NCI-H2029 treated with DMSO at 0.1 percent for 48 hours (cell line): ENCODE measurements at regions not wholly inside any gene's neighbourhood (a gene's known extent, or its start where the extent isn't known, plus 50 kb on each side); places are given as distances from the start of the nearest gene placed in this dataset.

Experiments used
- DNase-seq: peaks from one replicate; lab custom pipeline; 2025; lab: John Stamatoyannopoulos, UW

GRCh38 chr7:17689361-17689902 lies 250.9 kb downstream of the SNX13 start:
- no peak for DNase-seq

- no peak for DNase-seq
These were observed 250.3 kb downstream of the SNX13 start for GRCh38 chr7:17690030-17690429.

DNA sequence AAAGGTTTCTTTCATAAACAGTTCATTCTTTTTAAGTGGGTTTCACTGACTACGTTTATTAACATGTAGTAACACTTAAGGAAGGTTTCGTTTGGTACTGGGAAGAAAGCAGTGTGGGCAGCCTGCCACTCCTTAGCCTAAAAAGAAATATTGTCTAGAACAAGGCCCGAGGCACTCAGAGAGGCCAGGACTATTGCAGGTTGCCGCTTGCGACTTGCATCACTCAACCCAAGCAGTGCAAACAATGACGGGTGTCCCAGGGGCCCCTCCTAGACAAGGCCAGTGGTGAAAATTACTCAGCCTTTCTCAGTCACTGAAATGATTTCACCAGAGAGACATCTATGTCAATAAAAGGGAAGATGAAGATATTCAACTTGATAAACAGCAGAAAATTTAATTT lies 243.9 kb downstream of the SNX13 start:
- no peak for DNase-seq

GRCh38 chr7:17697128-17697881 lies 243.0 kb downstream of the SNX13 start:
- DNase-seq, result no peak

DNA sequence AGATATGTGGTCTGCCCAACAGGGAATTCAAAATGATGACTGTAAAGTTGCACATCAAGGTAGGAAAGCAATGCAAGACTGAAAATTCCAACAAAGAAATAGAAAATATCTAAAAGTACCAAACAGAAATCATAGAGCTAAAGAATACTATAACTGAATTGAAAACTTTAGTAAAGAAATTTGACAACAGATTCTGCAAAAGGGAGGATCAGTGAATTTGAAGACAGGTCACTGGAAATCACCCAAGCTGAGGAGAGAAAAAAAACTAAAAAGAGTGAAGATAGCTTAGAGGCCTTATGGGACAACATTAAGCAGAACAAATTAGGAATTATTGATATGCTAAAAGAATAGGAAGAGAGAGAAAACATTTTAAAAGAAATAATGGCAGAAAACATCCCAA lies 240.6 kb downstream of the SNX13 start:
- no peak for DNase-seq

DNA sequence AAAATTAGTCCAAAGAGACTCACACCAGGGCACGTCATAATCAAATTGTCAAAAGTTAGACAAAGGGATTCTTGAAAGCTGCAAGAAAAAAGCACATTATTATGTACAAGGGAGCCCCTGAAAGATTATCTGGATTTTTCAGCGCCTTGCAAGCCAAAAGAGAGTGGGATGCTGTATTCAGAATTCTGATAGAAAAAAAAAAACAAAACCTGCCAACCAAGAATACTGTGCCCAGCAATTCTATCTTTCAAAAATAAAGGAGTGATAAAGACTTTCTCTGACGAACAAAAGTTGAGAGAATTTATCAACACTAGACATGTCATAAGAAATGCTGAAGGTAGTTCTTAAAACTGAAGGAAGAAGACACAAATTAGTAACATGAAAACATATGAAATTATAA lies 240.2 kb downstream of the SNX13 start:
- DNase-seq, result no peak

- no peak for DNase-seq
These were observed 234.0 kb downstream of the SNX13 start for GRCh38 chr7:17706275-17706674.

DNA sequence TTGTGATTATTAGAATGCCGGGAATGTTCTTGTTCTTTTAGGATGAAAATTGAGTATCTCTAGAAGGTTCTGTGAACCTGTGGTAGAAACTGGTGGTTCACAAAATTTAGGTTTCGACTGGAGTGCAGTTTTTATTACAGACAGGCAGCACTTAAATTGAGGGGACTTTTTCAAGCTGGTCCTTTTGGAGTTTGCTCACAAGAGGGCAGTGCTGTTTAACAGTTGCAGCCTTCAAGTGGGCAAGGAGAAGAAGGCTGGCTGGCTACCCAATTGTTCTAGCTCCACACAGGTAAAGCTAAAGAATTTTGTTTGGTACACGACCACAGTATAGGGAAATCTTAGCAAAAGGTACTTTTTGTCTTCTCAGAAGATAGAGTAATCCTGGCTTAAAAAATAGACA lies 233.6 kb downstream of the SNX13 start:
- no peak for DNase-seq

DNA sequence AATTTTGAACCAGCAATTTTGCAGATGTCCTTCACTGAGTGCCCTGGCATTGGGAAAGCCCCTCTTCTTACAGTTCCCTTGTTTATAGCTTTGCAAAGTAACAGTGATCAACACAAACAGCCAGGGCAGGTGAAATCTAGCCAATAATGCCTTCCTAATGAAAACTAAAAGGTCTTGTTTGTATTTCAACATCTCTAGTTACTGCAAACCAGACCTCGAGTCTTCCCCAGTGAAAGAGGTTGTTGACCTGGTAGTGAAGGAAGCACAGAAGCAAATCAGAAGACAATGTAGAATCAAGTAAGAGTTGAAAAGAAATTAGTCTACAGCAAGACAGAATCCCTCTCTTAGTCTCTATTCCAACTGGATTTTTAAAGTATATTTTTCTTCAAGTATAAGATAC lies 231.2 kb downstream of the SNX13 start:
- DNase-seq, result no peak

DNA sequence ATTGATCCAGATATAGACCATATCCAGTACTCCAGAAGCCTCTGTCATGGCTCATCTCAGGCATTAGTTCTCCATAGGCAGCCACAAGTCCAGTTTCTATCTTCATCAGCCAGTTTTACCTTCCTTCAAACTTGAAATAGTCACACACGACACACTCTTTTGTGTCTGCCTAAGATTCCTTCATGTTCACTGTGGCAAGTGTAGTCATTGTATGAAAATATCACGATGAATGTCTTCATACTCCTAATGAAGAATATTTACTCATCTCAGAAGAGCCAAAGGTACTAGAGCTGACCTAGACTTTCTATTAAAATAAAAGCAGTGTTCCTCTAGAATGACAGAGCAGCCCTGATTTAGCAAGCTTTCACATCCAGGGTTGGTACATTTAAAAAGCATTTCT lies 230.7 kb downstream of the SNX13 start:
- DNase-seq, result no peak

DNA sequence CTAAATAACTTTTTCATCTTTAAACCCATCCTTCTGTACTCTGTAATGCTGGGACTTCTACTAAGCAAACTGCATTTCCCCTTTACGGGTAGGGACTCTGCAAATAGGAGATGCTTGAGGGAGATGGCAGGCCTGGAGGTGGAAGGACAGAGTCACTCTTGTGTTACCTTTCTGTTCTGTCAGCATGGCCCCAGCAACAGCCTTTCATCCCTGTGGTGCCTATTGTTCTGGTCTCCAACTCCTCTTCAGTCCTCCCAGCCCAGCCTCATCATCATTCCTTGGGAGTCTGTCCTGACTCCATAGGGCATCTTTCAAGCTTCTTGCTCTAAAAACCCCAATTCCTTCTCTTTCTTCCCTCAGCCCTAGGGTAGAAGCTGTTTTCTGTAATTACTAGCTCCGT lies 230.0 kb downstream of the SNX13 start:
- DNase-seq, result no peak

DNA sequence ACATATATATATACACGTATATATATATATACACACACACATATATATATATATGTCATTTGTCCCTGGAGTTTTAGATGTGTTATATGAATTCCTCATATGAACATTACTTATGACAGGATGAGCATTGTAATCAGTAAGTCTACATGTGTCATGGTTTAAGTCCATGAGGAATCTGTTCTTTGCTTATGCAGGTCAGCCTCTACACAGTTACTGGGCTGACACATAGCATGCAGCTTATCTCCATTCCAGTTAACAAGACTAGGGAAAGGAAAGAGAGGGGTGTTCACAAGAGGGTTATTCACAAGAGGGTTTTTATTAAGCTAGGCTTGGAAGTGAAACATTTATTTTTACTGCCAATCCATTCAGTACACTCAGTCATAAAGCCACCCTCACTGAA lies 226.7 kb downstream of the SNX13 start:
- DNase-seq, result no peak

DNA sequence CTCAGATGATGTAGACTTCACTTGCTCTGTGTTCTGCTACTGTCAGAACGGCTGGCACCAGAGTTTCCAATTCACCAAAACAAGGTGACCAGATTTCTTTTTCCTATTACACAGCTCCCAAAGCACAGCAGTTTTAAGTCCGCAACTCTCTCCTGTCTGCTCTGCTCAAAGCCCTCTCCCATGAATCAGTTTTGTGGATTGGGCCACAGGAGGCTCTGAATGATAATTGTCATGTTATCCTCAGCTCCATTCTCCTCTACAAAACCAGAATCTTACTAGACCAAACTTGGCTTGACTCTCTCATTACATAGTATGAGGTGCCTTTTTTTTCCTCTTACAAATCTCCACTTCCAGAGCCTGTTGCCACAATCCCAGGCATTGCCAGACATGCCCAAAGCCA lies 223.5 kb downstream of the SNX13 start:
- DNase-seq, result no peak

- DNase-seq, result no peak
These were observed 220.3 kb downstream of the SNX13 start for GRCh38 chr7:17719998-17720397.

GRCh38 chr7:17721736-17722285 lies 218.5 kb downstream of the SNX13 start:
- DNase-seq, result no peak

GRCh38 chr7:17722798-17723197 lies 217.5 kb downstream of the SNX13 start:
- no peak for DNase-seq

GRCh38 chr7:17725821-17726220 lies 214.5 kb downstream of the SNX13 start:
- DNase-seq, result no peak

DNA sequence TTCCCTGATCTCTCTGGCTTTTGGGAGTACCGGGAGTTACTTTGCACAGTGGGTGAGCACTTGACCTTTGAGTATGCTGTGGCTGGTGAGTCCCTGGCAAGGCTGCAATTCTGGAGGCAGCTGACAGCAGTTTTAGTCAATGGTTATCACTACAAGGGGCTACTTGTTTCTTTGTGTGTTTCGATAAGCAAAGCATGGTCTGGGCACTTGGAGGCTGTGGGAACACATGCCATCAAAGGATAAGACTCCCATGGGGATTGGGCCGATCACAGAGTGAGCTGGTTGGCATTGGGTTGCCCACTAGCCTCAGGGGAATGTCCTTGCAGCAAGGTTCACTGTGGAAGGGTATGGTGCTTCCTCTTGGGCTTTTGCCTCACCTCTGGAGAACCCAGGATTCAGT lies 208.2 kb downstream of the SNX13 start:
- no peak for DNase-seq
